Keratinocyte (primary cell): ENCODE measurements at regions not wholly inside any gene's neighbourhood (a gene's known extent, or its start where the extent isn't known, plus 50 kb on each side); places are given as distances from the start of the nearest gene placed in this dataset.

Experiments used
- DNase-seq: peaks from one replicate; pipeline ENCODE4 v3.0.0-alpha.2; 2011; ENCODE audit warnings: low read depth, missing footprints, low spot score
- FAIRE-seq: peaks from 2 replicates; lab custom pipeline; 2011; peaks lifted over from hg19 to GRCh38; lab: Jason Lieb, UNC
- H2AFZ ChIP-seq: 2 replicates; pipeline ENCODE4 v1.6.0; 2012; ENCODE audit warnings: low read length, control low read depth, inconsistent platforms; ENCODE audit not compliant: control insufficient read depth
- H3K27ac ChIP-seq: 2 replicates; pipeline ENCODE4 v1.5.1; 2011; ENCODE audit warnings: low read length; ENCODE audit not compliant: control insufficient read depth, insufficient read depth
- H3K27me3 ChIP-seq: 3 replicates; pipeline ENCODE4 v1.6.0; 2011; ENCODE audit warnings: low read length; ENCODE audit not compliant: control insufficient read depth, insufficient read depth; ENCODE audit errors: extremely low read depth
- H3K36me3 ChIP-seq, 2 experiments: 2 replicates in 1 of 2; 3 replicates in 1 of 2; pipeline ENCODE4 v1.5.1; 2011; ENCODE audit warnings: low read length in 2 of 2, mild to moderate bottlenecking in 1 of 2; ENCODE audit not compliant: control insufficient read depth in 2 of 2, insufficient read depth in 2 of 2; ENCODE audit errors: extremely low read depth in 1 of 2
- H3K4me1 ChIP-seq: 3 replicates; pipeline ENCODE4 v1.5.1; 2011; ENCODE audit warnings: low read length; ENCODE audit not compliant: control insufficient read depth, insufficient read depth; ENCODE audit errors: extremely low read depth
- H3K4me2 ChIP-seq: 3 replicates; pipeline ENCODE4 v1.6.0; 2011; ENCODE audit warnings: low read depth, low read length; ENCODE audit not compliant: control insufficient read depth, insufficient read depth; ENCODE audit errors: extremely low read depth
- H3K4me3 ChIP-seq, 3 experiments: fragments of 200-600 bp in 1 of 3; sonication (generic) in 1 of 3; 2 replicates in 2 of 3; 3 replicates in 1 of 3; pipeline ENCODE4 v1.5.1; 2011 to 2016; ENCODE audit warnings: low read length in 3 of 3, mild to moderate bottlenecking in 3 of 3, control low read depth in 2 of 3, inconsistent platforms in 1 of 3, low read depth in 1 of 3, mixed read lengths in 1 of 3, mixed run types in 1 of 3, moderate library complexity in 1 of 3; ENCODE audit not compliant: control insufficient read depth in 2 of 3, insufficient read depth in 2 of 3; ENCODE audit errors: extremely low read depth in 1 of 3
- H3K79me2 ChIP-seq: 2 replicates; pipeline ENCODE4 v1.6.0; 2012; ENCODE audit warnings: low read length; ENCODE audit not compliant: control insufficient read depth, insufficient read depth
- H3K9ac ChIP-seq: 3 replicates; pipeline ENCODE4 v1.6.0; 2011; ENCODE audit warnings: low read length; ENCODE audit not compliant: control insufficient read depth, insufficient read depth; ENCODE audit errors: extremely low read depth
- H3K9me1 ChIP-seq: 3 replicates; pipeline ENCODE4 v1.6.0; 2011; ENCODE audit warnings: low read length; ENCODE audit not compliant: control insufficient read depth, insufficient read depth; ENCODE audit errors: extremely low read depth
- H3K9me3 ChIP-seq: 2 replicates; pipeline ENCODE4 v1.5.1; 2012; ENCODE audit warnings: low read depth, low read length; ENCODE audit not compliant: control insufficient read depth
- H4K20me1 ChIP-seq: 3 replicates; pipeline ENCODE4 v1.6.0; 2011; ENCODE audit warnings: low read length; ENCODE audit not compliant: control insufficient read depth, insufficient read depth; ENCODE audit errors: extremely low read depth
- EZH2 ChIP-seq: IDR thresholded peaks from one replicate; pipeline ENCODE4 v1.6.1; 2012; ENCODE audit warnings: inconsistent platforms, mild to moderate bottlenecking, low read length, moderate library complexity
- dilution Hi-C: fragments of 300-500 bp; cut with MboI; formaldehyde crosslinking; loops from one replicate; pipeline ENCODE4 v1.7.0; 2020; ENCODE audit warnings: low sequenced_read_pairs; ENCODE audit not compliant: extremely low pct_ligation_motif_present
- TF ChIP-seq, protein P1 (sequence below), 3 experiments: IDR thresholded peaks in 1 of 3; conservative IDR thresholded peaks in 1 of 3; optimal IDR thresholded peaks in 1 of 3; 2 replicates in 2 of 3; 3 replicates in 1 of 3; pipeline versions ENCODE3 to v1.5.1; 2011; ENCODE audit warnings: low read length in 3 of 3, mild to moderate bottlenecking in 3 of 3, moderate library complexity in 2 of 3, control low read depth in 1 of 3, inconsistent platforms in 1 of 3; ENCODE audit not compliant: insufficient read depth in 2 of 3; ENCODE audit errors: extremely low read depth in 1 of 3

- Histone ChIP-seq H3K4me3 (no peak overlapping the region), H3K9me3 (no peaks in the 10 kb centered on the region), H3K4me1 (no peaks in the 10 kb centered on the region), H3K9me1 (no peaks in the 10 kb centered on the region), H2AFZ (no peak overlapping the region), H3K79me2 (no peaks in the 10 kb centered on the region), H4K20me1 (no peaks in the 10 kb centered on the region), H3K9ac (no peak overlapping the region), H3K27me3 (no peaks in the 10 kb centered on the region), H3K27ac (no peak overlapping the region), H3K4me2 (no peak overlapping the region), H3K36me3 (no peaks in the 10 kb centered on the region)
- dilution Hi-C loops, result no loop called here
- DNase-seq (no peak), FAIRE-seq (no peak)
- TF ChIP-seq EZH2, result no peak
- TF ChIP-seq, protein P1, sequence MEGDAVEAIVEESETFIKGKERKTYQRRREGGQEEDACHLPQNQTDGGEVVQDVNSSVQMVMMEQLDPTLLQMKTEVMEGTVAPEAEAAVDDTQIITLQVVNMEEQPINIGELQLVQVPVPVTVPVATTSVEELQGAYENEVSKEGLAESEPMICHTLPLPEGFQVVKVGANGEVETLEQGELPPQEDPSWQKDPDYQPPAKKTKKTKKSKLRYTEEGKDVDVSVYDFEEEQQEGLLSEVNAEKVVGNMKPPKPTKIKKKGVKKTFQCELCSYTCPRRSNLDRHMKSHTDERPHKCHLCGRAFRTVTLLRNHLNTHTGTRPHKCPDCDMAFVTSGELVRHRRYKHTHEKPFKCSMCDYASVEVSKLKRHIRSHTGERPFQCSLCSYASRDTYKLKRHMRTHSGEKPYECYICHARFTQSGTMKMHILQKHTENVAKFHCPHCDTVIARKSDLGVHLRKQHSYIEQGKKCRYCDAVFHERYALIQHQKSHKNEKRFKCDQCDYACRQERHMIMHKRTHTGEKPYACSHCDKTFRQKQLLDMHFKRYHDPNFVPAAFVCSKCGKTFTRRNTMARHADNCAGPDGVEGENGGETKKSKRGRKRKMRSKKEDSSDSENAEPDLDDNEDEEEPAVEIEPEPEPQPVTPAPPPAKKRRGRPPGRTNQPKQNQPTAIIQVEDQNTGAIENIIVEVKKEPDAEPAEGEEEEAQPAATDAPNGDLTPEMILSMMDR (optimal IDR thresholded peaks at IDR 0.05 in 1 of 3, IDR thresholded peaks at IDR 0.05 in 1 of 3, conservative IDR thresholded peaks at IDR 0.05 in 1 of 3; ENCODE audit: extremely low read depth in 1 of 3, insufficient read depth in 2 of 3, low read length in 3 of 3), result no peak
These were observed 67.6 kb upstream of the NBPF3 start for GRCh38 chr1:21372383-21372782.

GRCh38 chr1:21369905-21370304 lies 70.0 kb upstream of the NBPF3 start:
- Histone ChIP-seq H2AFZ (no peak overlapping the region), H3K27me3 (no peaks in the 10 kb centered on the region), H3K4me2 (no peak overlapping the region), H3K9me1 (no peaks in the 10 kb centered on the region), H3K4me3 (no peak overlapping the region), H3K9ac (no peak overlapping the region), H3K27ac (no peak overlapping the region), H3K4me1 (peaks cover 3% of the 10 kb centered on the region), H3K9me3 (no peaks in the 10 kb centered on the region), H3K36me3 (no peaks in the 10 kb centered on the region), H4K20me1 (no peaks in the 10 kb centered on the region), H3K79me2 (no peaks in the 10 kb centered on the region)
- dilution Hi-C loops, result loop anchor here (10.0 kb wide), 1 partner anchor 125 kb away; no protein-coding TSS in a partner anchor
- DNase-seq, result no peak
- no peak for FAIRE-seq
- TF ChIP-seq, protein P1 (optimal IDR thresholded peaks at IDR 0.05 in 1 of 3, IDR thresholded peaks at IDR 0.05 in 1 of 3, conservative IDR thresholded peaks at IDR 0.05 in 1 of 3; ENCODE audit: extremely low read depth in 1 of 3, insufficient read depth in 2 of 3, low read length in 3 of 3), result no peak
- TF ChIP-seq EZH2, result no peak
